ENCODE measurements at regions not wholly inside any gene's neighbourhood (a gene's known extent, or its start where the extent isn't known, plus 50 kb on each side); places are given as distances from the start of the nearest gene placed in this dataset.

- TF ChIP-seq REST (IDR thresholded peaks at IDR 0.05; ENCODE audit: low read depth, low read length) (no peak), GATA2 (CRISPR knock-in tag; IDR thresholded peaks at IDR 0.05) (no peak)
Observed at GRCh38 chr12:75947156-75947723, 84.3 kb downstream of the PHLDA1 start (continued).

- Histone ChIP-seq H3K4me3 (ENCODE audit: low read depth in 2 of 2, low read length in 1 of 2) (no peak overlapping the region), H3K4me1 (ENCODE audit: control insufficient read depth in 1 of 2, insufficient read depth in 2 of 2, low read depth in 1 of 2, low read length in 1 of 2) (peaks cover 0 to 5% of the 10 kb centered on the region in 2 experiments; a peak in 1 of 4 replicates), H3K4me2 (0 out of 2 replicates have a peak overlapping the region, but pooled peaks have one; percentile 53), H3K27ac (ENCODE audit: low read depth in 2 of 2, low read length in 1 of 2) (peak overlapping the region in 1 of 2 experiments; percentile 96; a peak in 3 of 4 replicates), H3K9me2 (no peaks in the 10 kb centered on the region), H3K36me3 (replicated peaks in 1 of 2; ENCODE audit: control insufficient read depth in 1 of 2, insufficient read depth in 2 of 2, low read length in 1 of 2) (no peaks in the 10 kb centered on the region), H3K27me3 (ENCODE audit: insufficient read depth) (no peaks in the 10 kb centered on the region), H3F3A (replicated peaks; ENCODE audit: insufficient read depth) (peaks cover 30% of the 10 kb centered on the region), H3K9ac (no peak overlapping the region), H3K9me3 (no peaks in the 10 kb centered on the region), H4K20me1 (ENCODE audit: insufficient read depth) (no peaks in the 10 kb centered on the region), H2AFZ (ENCODE audit: low read depth) (no peak overlapping the region), H3K79me2 (ENCODE audit: insufficient read depth) (no peaks in the 10 kb centered on the region)
- no peak for TF ChIP-seq RAD21 (IDR thresholded peaks at IDR 0.05; ENCODE audit: low read length)
- no peak for TF ChIP-seq SMC3 (IDR thresholded peaks at IDR 0.05; ENCODE audit: low read depth, low read length)
- no peak for DNase-seq
- WGBS (ENCODE audit: low lambda C conversion rate): 97% methylated on average over 4 of the region's 4 CpGs
- ChIA-PET CTCF (no interaction called here), POLR2A (no interaction called here)
Observed at GRCh38 chr12:75945581-75945980, 86.0 kb downstream of the PHLDA1 start.

- H3K4me3 ChIP-seq (ENCODE audit: low read depth in 2 of 2, low read length in 1 of 2): peak overlapping the region in 1 of 2 experiments; percentile 13; a peak in 1 of 4 replicates
- peak overlapping the region; percentile 85 to 96; a peak in 3 of 4 replicates for H3K27ac ChIP-seq (ENCODE audit: low read depth in 2 of 2, low read length in 1 of 2)
- H3F3A ChIP-seq (replicated peaks; ENCODE audit: insufficient read depth): peaks cover 30% of the 10 kb centered on the region
- no peak for DNase-seq
- H3K4me2 ChIP-seq: peak overlapping the region; percentile 53
- TF ChIP-seq EZH2phosphoT487 (IDR thresholded peaks at IDR 0.05; ENCODE audit: borderline replicate concordance, low read depth) (no peak), EP300 (IDR thresholded peaks at IDR 0.05; ENCODE audit: borderline replicate concordance in 1 of 2, low read depth in 1 of 2, low read length in 1 of 2) (no peak), GABPA (IDR thresholded peaks at IDR 0.05; ENCODE audit: low read depth) (no peak), FOXJ3 (CRISPR knock-in tag; IDR thresholded peaks at IDR 0.05) (no peak), MEF2A (IDR thresholded peaks at IDR 0.05; ENCODE audit: borderline replicate concordance, low read depth) (no peak), USF1 (IDR thresholded peaks at IDR 0.05; ENCODE audit: borderline replicate concordance, low read depth) (no peak), CHD2 (IDR thresholded peaks at IDR 0.05; ENCODE audit: low read length, partially characterized antibody) (no peak), FOSL2 (IDR thresholded peaks at IDR 0.05; ENCODE audit: borderline replicate concordance, low read depth) (no peak), JUND (IDR thresholded peaks at IDR 0.05) (no peak), MXI1 (IDR thresholded peaks at IDR 0.05; ENCODE audit: low read depth, low read length) (no peak), ZBTB33 (IDR thresholded peaks at IDR 0.05; ENCODE audit: borderline replicate concordance, low read depth) (no peak)
- peaks cover 0 to 5% of the 10 kb centered on the region in 2 experiments; a peak in 1 of 4 replicates for H3K4me1 ChIP-seq (ENCODE audit: control insufficient read depth in 1 of 2, insufficient read depth in 2 of 2, low read depth in 1 of 2, low read length in 1 of 2)
- peak overlapping the region; percentile 62 for H3K9ac ChIP-seq
- peak overlapping the region; percentile 64 for H2AFZ ChIP-seq (ENCODE audit: low read depth)
- no peaks in the 10 kb centered on the region for H4K20me1 ChIP-seq (ENCODE audit: insufficient read depth)
- WGBS (ENCODE audit: low lambda C conversion rate): 77% methylated on average over 4 of the region's 4 CpGs
- CTCF ChIA-PET: no interaction called here
- POLR2A ChIA-PET: no interaction called here
- H3K36me3 ChIP-seq (replicated peaks in 1 of 2; ENCODE audit: control insufficient read depth in 1 of 2, insufficient read depth in 2 of 2, low read length in 1 of 2): no peaks in the 10 kb centered on the region
- H3K79me2 ChIP-seq (ENCODE audit: insufficient read depth): no peaks in the 10 kb centered on the region
- no peaks in the 10 kb centered on the region for H3K9me3 ChIP-seq
- no peaks in the 10 kb centered on the region for H3K9me2 ChIP-seq
- H3K27me3 ChIP-seq (ENCODE audit: insufficient read depth): no peaks in the 10 kb centered on the region
Observed at GRCh38 chr12:75944905-75945432, 86.6 kb downstream of the PHLDA1 start.
